ENCODE measurements at regions not wholly inside any gene's neighbourhood (a gene's known extent, or its start where the extent isn't known, plus 50 kb on each side); places are given as distances from the start of the nearest gene placed in this dataset.

DNA sequence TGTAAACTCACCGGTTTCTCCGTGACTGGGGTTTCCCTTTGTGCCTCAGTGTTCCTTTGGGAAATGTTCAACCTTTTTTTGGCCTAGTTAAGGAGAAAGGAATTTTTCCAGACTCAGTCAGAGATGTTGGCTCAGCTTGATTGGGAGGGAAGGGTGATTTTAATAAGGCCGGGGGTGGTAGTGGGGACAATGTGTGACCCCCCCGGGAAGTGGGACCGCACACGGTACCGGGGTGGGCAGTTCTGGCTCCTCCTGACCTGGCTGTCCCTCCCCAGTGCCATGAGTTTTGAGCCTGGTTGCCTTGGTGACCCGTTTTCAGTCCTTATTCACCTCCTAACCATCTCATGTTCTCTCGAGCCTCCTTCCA lies 132.7 kb downstream of the SNX5 start:
- H3K9ac ChIP-seq (ENCODE audit: low read depth, low read length): no peak overlapping the region
- no peak for ATAC-seq (ENCODE audit: insufficient read depth, low read depth)
- no peaks in the 10 kb centered on the region for H3K9me3 ChIP-seq (ENCODE audit: insufficient read depth, low read length, severe bottlenecking)
- no peaks in the 10 kb centered on the region for H3K4me1 ChIP-seq (ENCODE audit: insufficient read depth, low read length)
- DNase-seq: no peak
- H3K36me3 ChIP-seq (ENCODE audit: insufficient read depth, low read length): no peaks in the 10 kb centered on the region
- no peak overlapping the region for H3K4me3 ChIP-seq (ENCODE audit: low read depth in 1 of 2, low read length in 2 of 2)
- peaks cover 6% of the 10 kb centered on the region for H3K27me3 ChIP-seq (ENCODE audit: insufficient read depth, low read length, poor library complexity)
- H4K20me1 ChIP-seq (ENCODE audit: insufficient read depth, low read length): no peaks in the 10 kb centered on the region
- no peak for TF ChIP-seq EZH2 (IDR thresholded peaks at IDR 0.05; ENCODE audit: borderline replicate concordance, low read depth, low read length, severe bottlenecking)
- TF ChIP-seq, protein P1, sequence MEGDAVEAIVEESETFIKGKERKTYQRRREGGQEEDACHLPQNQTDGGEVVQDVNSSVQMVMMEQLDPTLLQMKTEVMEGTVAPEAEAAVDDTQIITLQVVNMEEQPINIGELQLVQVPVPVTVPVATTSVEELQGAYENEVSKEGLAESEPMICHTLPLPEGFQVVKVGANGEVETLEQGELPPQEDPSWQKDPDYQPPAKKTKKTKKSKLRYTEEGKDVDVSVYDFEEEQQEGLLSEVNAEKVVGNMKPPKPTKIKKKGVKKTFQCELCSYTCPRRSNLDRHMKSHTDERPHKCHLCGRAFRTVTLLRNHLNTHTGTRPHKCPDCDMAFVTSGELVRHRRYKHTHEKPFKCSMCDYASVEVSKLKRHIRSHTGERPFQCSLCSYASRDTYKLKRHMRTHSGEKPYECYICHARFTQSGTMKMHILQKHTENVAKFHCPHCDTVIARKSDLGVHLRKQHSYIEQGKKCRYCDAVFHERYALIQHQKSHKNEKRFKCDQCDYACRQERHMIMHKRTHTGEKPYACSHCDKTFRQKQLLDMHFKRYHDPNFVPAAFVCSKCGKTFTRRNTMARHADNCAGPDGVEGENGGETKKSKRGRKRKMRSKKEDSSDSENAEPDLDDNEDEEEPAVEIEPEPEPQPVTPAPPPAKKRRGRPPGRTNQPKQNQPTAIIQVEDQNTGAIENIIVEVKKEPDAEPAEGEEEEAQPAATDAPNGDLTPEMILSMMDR (IDR thresholded peaks at IDR 0.05; ENCODE audit: borderline replicate concordance, extremely low read depth, low read length, poor library complexity, severe bottlenecking): no peak
- H2AFZ ChIP-seq (ENCODE audit: low read depth, low read length): no peak overlapping the region
- no peak overlapping the region for H3K4me2 ChIP-seq (ENCODE audit: insufficient read depth, low read length)
- no peaks in the 10 kb centered on the region for H3K79me2 ChIP-seq (ENCODE audit: insufficient read depth, low read length)
- H3K27ac ChIP-seq (ENCODE audit: low read length): no peak overlapping the region

DNA sequence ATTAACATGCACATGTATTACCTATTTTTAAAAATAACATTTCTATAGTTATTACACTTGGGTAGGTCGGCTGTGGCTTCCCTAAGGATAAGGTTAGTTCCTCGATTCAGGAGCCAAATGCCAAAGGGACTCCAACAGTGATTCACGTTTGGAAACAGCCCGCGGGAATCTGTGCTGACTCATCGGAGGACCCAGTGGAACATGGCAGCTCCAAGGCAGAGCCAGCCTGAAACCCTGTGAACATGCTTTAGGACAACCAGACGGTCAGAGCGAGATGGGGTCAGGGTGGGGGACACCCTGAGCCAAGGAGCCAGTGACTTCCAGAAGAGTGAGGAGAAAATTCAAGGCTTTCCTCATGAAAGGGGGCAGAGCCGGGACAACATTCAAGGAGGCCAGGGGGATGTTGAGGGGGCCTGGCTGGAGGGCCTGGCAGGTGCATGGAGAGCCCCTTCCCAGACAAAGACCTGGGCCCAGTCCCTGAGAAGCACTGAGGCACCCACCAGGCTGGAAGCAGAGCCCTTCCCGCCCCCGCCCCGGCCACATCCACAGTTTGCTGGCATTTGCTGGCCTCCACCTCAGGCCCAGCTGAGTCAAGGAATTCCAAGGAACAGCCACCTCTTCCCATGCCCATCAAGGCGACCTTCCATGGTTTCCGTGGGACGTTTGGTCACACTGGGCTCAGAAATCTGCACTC lies 133.2 kb downstream of the SNX5 start:
- H3K36me3 ChIP-seq (ENCODE audit: insufficient read depth, low read length): no peaks in the 10 kb centered on the region
- H2AFZ ChIP-seq (ENCODE audit: low read depth, low read length): no peak overlapping the region
- no peaks in the 10 kb centered on the region for H3K9me3 ChIP-seq (ENCODE audit: insufficient read depth, low read length, severe bottlenecking)
- no peak overlapping the region for H3K9ac ChIP-seq (ENCODE audit: low read depth, low read length)
- H3K79me2 ChIP-seq (ENCODE audit: insufficient read depth, low read length): no peaks in the 10 kb centered on the region
- H3K4me3 ChIP-seq (ENCODE audit: low read depth in 1 of 2, low read length in 2 of 2): no peak overlapping the region
- no peaks in the 10 kb centered on the region for H4K20me1 ChIP-seq (ENCODE audit: insufficient read depth, low read length)
- H3K27me3 ChIP-seq (ENCODE audit: insufficient read depth, low read length, poor library complexity): peaks cover 6% of the 10 kb centered on the region
- TF ChIP-seq, protein P1 (IDR thresholded peaks at IDR 0.05; ENCODE audit: borderline replicate concordance, extremely low read depth, low read length, poor library complexity, severe bottlenecking): no peak
- TF ChIP-seq EZH2 (IDR thresholded peaks at IDR 0.05; ENCODE audit: borderline replicate concordance, low read depth, low read length, severe bottlenecking): no peak
- H3K4me1 ChIP-seq (ENCODE audit: insufficient read depth, low read length): no peaks in the 10 kb centered on the region
- H3K27ac ChIP-seq (ENCODE audit: low read length): no peak overlapping the region
- no peak for ATAC-seq (ENCODE audit: insufficient read depth, low read depth)
- no peak for DNase-seq
- no peak overlapping the region for H3K4me2 ChIP-seq (ENCODE audit: insufficient read depth, low read length)

DNA sequence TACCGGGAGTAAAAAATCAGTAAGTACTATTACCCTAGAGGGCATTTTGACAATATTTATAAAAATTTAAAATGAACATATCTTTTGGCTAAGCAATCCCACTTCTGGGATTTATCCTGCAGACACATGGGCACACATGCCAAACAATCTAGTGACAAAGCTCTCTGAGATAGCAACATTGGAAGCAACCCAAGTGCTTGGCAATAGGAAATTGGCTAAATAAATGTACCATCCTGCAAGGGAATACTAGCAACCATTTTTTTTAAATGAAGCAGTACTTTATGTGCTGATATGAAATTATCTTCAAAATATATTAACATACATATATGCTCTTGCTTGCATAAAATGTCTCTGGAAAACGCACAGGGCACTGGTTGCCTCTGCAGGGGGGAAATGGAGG lies 133.8 kb downstream of the SNX5 start:
- Histone ChIP-seq H3K27ac (ENCODE audit: low read length) (no peak overlapping the region), H3K4me2 (ENCODE audit: insufficient read depth, low read length) (no peak overlapping the region), H3K4me1 (ENCODE audit: insufficient read depth, low read length) (no peaks in the 10 kb centered on the region), H3K79me2 (ENCODE audit: insufficient read depth, low read length) (no peaks in the 10 kb centered on the region), H3K4me3 (ENCODE audit: low read depth in 1 of 2, low read length in 2 of 2) (no peak overlapping the region), H4K20me1 (ENCODE audit: insufficient read depth, low read length) (no peaks in the 10 kb centered on the region), H3K36me3 (ENCODE audit: insufficient read depth, low read length) (no peaks in the 10 kb centered on the region), H3K27me3 (ENCODE audit: insufficient read depth, low read length, poor library complexity) (peaks cover 6% of the 10 kb centered on the region), H2AFZ (ENCODE audit: low read depth, low read length) (no peak overlapping the region), H3K9me3 (ENCODE audit: insufficient read depth, low read length, severe bottlenecking) (no peaks in the 10 kb centered on the region), H3K9ac (ENCODE audit: low read depth, low read length) (no peak overlapping the region)
- no peak for DNase-seq
- no peak for ATAC-seq (ENCODE audit: insufficient read depth, low read depth)
- TF ChIP-seq, protein P1 (IDR thresholded peaks at IDR 0.05; ENCODE audit: borderline replicate concordance, extremely low read depth, low read length, poor library complexity, severe bottlenecking): no peak
- no peak for TF ChIP-seq EZH2 (IDR thresholded peaks at IDR 0.05; ENCODE audit: borderline replicate concordance, low read depth, low read length, severe bottlenecking)

Data from DND-41 (cell line).